Upper lobe of left lung (tissue), 6 donors: ENCODE measurements at regions not wholly inside any gene's neighbourhood (a gene's known extent, or its start where the extent isn't known, plus 50 kb on each side); places are given as distances from the start of the nearest gene placed in this dataset.

ENCODE experiments used
- ATAC-seq, 2 donors: fragments of 200-7000 bp; cut with Tn5 transposase; one replicate each; pipeline ENCODE4 v1.9.1; 2022; ENCODE audit warnings: mild to moderate bottlenecking in 2 of 2, moderate library complexity in 2 of 2; ENCODE audit not compliant: low FRiP score in 2 of 2
- DNase-seq, 2 donors: peaks; one replicate each; pipeline ENCODE4 v3.0.0-alpha.2; 2019 to 2020
- H3K27ac ChIP-seq, 4 donors: fragments of 200-600 bp; sonication (generic); one replicate each; pipeline ENCODE4 v1.5.1; 2016 to 2019
- H3K27me3 ChIP-seq, 4 donors: fragments of 200-600 bp; sonication (generic); one replicate each; pipeline ENCODE4 v1.5.1; 2017 to 2019
- H3K36me3 ChIP-seq, 4 donors: fragments of 200-600 bp; sonication (generic); one replicate each; pipeline ENCODE4 v1.5.1; 2016 to 2019
- H3K4me1 ChIP-seq, 4 donors: fragments of 200-600 bp; sonication (generic); one replicate each; pipeline ENCODE4 v1.5.1; 2018 to 2019
- H3K4me3 ChIP-seq, 4 donors: fragments of 200-600 bp; sonication (generic); one replicate each; pipeline ENCODE4 v1.5.1; 2017 to 2019; ENCODE audit warnings: mild to moderate bottlenecking in 2 of 4, moderate library complexity in 1 of 4
- H3K9me3 ChIP-seq, 4 donors: fragments of 200-600 bp; sonication (generic); one replicate each; pipeline ENCODE4 v1.5.1; 2018 to 2019
- CTCF ChIP-seq, 6 experiments: fragments of 450-650 bp in 4 of 6; fragments of 200-600 bp in 2 of 6; sonication (generic) in 2 of 6; IDR thresholded peaks; one replicate each; pipeline ENCODE4 v1.5.1; 2016 to 2019; ENCODE audit warnings: antibody characterized with exemption in 6 of 6
- EP300 ChIP-seq, 4 donors: sonication (generic); formaldehyde crosslinking; IDR thresholded peaks; one replicate each; pipeline ENCODE4 v1.5.1; 2017; ENCODE audit warnings: antibody characterized with exemption in 4 of 4, control low read depth in 2 of 4
- POLR2A ChIP-seq, 4 donors: fragments of 450-650 bp; IDR thresholded peaks; one replicate each; pipeline ENCODE4 v1.5.1; 2016 to 2017; ENCODE audit warnings: antibody characterized with exemption in 4 of 4, mild to moderate bottlenecking in 2 of 4
- POLR2AphosphoS5 ChIP-seq, 2 donors: sonication (generic); formaldehyde crosslinking; IDR thresholded peaks; one replicate each; pipeline ENCODE4 v1.5.1; 2017; ENCODE audit warnings: antibody characterized with exemption in 2 of 2
- WGBS, 2 donors: methylation state at CpG; one replicate each; pipeline ENCODE4 v1.1.5; 2017 to 2018; 5-methylcytosine and 5-hydroxymethylcytosine counted together
- donor health status: DM: no; HTN: no; CAD: no; lungs with moderate emphysema.
- donor health status: DM: no; HTN: yes; CAD: no; lungs with severe emphysema.

- Histone ChIP-seq H3K27me3 (no peaks in the 10 kb centered on the region), H3K27ac (no peak overlapping the region), H3K36me3 (no peaks in the 10 kb centered on the region), H3K4me1 (no peaks in the 10 kb centered on the region), H3K9me3 (no peaks in the 10 kb centered on the region), H3K4me3 (no peak overlapping the region)
- DNase-seq (no peak), ATAC-seq (no peak)
- TF ChIP-seq CTCF (IDR thresholded peaks at IDR 0.05), result peak in 1 of 6 experiments; percentile 9
- TF ChIP-seq POLR2A (IDR thresholded peaks at IDR 0.05), result no peak
- WGBS, 2 donors, result 85 to 94% methylated on average over 1 of the region's 1 CpG
Measured at GRCh38 chr6:139895205-139895793, 520.9 kb upstream of the CITED2 start.

- TF ChIP-seq POLR2A (IDR thresholded peaks at IDR 0.05), result no peak
- TF ChIP-seq CTCF (IDR thresholded peaks at IDR 0.05), result no peak
- no peak for TF ChIP-seq POLR2AphosphoS5 (IDR thresholded peaks at IDR 0.05)
- no peak for TF ChIP-seq EP300 (IDR thresholded peaks at IDR 0.05)
Measured at GRCh38 chr6:139894271-139894670, 519.8 kb upstream of the CITED2 start.

GRCh38 chr6:139891471-139891870 is 517.0 kb upstream of the CITED2 start:
- H3K27me3 ChIP-seq, result no peaks in the 10 kb centered on the region
- ATAC-seq (no peak), DNase-seq (no peak)
- no peak overlapping the region for H3K27ac ChIP-seq
- H3K4me3 ChIP-seq, result no peak overlapping the region
- 83 to 89% methylated on average over 4 of the region's 4 CpGs for WGBS, 2 donors
- TF ChIP-seq CTCF (IDR thresholded peaks at IDR 0.05) (no peak), EP300 (IDR thresholded peaks at IDR 0.05) (no peak), POLR2A (IDR thresholded peaks at IDR 0.05) (no peak), POLR2AphosphoS5 (IDR thresholded peaks at IDR 0.05) (no peak)
- no peaks in the 10 kb centered on the region for H3K36me3 ChIP-seq
- H3K4me1 ChIP-seq, result no peaks in the 10 kb centered on the region
- no peaks in the 10 kb centered on the region for H3K9me3 ChIP-seq

More at GRCh38 chr6:139894271-139894670, 519.8 kb upstream of the CITED2 start:
- H3K27me3 ChIP-seq, result no peaks in the 10 kb centered on the region
- no peaks in the 10 kb centered on the region for H3K36me3 ChIP-seq
- H3K4me3 ChIP-seq, result no peak overlapping the region
- ATAC-seq, result no peak
- no peak overlapping the region for H3K27ac ChIP-seq
- H3K9me3 ChIP-seq, result no peaks in the 10 kb centered on the region
- H3K4me1 ChIP-seq, result no peaks in the 10 kb centered on the region
- DNase-seq, result peak in 1 of 2 donors; percentile 47
- 94% methylated on average over 8 of the region's 8 CpGs for WGBS, 2 donors

- WGBS, 2 donors, result 66 to 77% methylated on average over 3 of the region's 3 CpGs
- no peak for ATAC-seq
- no peaks in the 10 kb centered on the region for H3K9me3 ChIP-seq
Measured at GRCh38 chr6:139888681-139889122, 514.3 kb upstream of the CITED2 start.

More at GRCh38 chr6:139888681-139889122, 514.3 kb upstream of the CITED2 start:
- Histone ChIP-seq H3K27me3 (no peaks in the 10 kb centered on the region), H3K27ac (no peak overlapping the region), H3K4me1 (peaks cover 0 to under 1% (median 0%) of the 10 kb centered on the region in 4 donors), H3K36me3 (no peaks in the 10 kb centered on the region), H3K4me3 (no peak overlapping the region)
- TF ChIP-seq EP300 (IDR thresholded peaks at IDR 0.05) (no peak), CTCF (IDR thresholded peaks at IDR 0.05) (no peak), POLR2AphosphoS5 (IDR thresholded peaks at IDR 0.05) (no peak), POLR2A (IDR thresholded peaks at IDR 0.05) (no peak)
- no peak for DNase-seq
